ENCODE measurements at regions not wholly inside any gene's neighbourhood (a gene's known extent, or its start where the extent isn't known, plus 50 kb on each side); places are given as distances from the start of the nearest gene placed in this dataset.
"Not testable (repeated sequence)": the region's sequence is repeated elsewhere in the genome, so short reads cannot be mapped to it uniquely, and the experiment has no call there.

- H3K27me3 Mint-ChIP-seq (ENCODE audit: insufficient read depth), result no peaks in the 10 kb centered on the region
- no peak overlapping the region for H3K4me3 Mint-ChIP-seq
- H3K9me3 Mint-ChIP-seq, result no peaks in the 10 kb centered on the region
- peaks cover 40% of the 10 kb centered on the region for H3K36me3 Mint-ChIP-seq (ENCODE audit: low read depth)
- no peak overlapping the region for H3K27ac Mint-ChIP-seq
- peaks cover under 1% of the 10 kb centered on the region for H3K4me1 Mint-ChIP-seq (ENCODE audit: low read depth)
- no peak for DNase-seq (ENCODE audit: low spot score)
- intact Hi-C loops (cut with micrococcal nuclease), result no loop called here
Measured at GRCh38 chr6:144477396-144477795, 192.3 kb downstream of the UTRN start.

DNA sequence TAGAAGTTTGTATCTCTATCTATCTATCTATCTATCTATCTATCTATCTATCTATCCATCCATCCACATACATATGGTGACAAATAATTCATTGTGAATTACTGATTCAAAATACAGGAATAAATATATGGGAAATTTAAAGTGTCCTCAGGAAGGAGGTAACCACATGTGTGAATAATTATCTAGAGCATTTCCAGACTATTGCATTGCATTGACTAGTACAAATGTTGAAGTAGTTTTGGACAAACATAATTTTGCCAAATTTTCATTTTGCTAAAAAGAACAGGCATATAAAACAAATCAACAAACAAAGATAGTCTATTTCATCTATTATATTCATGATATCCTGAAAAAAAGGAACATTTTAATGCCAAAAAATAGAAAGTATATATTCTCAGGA is 192.7 kb downstream of the UTRN start:
- Mint-ChIP-seq H3K4me1 (ENCODE audit: low read depth) (peaks cover 5% of the 10 kb centered on the region), H3K27me3 (ENCODE audit: insufficient read depth) (no peaks in the 10 kb centered on the region), H3K27ac (no peak overlapping the region), H3K9me3 (no peaks in the 10 kb centered on the region), H3K4me3 (no peak overlapping the region), H3K36me3 (ENCODE audit: low read depth) (peaks cover 43% of the 10 kb centered on the region)
- intact Hi-C loops (cut with micrococcal nuclease), result no loop called here
- DNase-seq (ENCODE audit: low spot score), result no peak

GRCh38 chr6:144478483-144478882 is 193.3 kb downstream of the UTRN start:
- H3K4me3 Mint-ChIP-seq, result no peak overlapping the region
- intact Hi-C loops (cut with micrococcal nuclease), result no loop called here
- DNase-seq (ENCODE audit: low spot score), result no peak
- no peak overlapping the region for H3K27ac Mint-ChIP-seq
- peaks cover 44% of the 10 kb centered on the region for H3K36me3 Mint-ChIP-seq (ENCODE audit: low read depth)
- no peaks in the 10 kb centered on the region for H3K9me3 Mint-ChIP-seq
- H3K27me3 Mint-ChIP-seq (ENCODE audit: insufficient read depth), result no peaks in the 10 kb centered on the region
- peaks cover 11% of the 10 kb centered on the region for H3K4me1 Mint-ChIP-seq (ENCODE audit: low read depth)

- H3K27ac Mint-ChIP-seq, result no peak overlapping the region
- intact Hi-C loops (cut with micrococcal nuclease), result loop anchor here (5.0 kb wide), 1 partner anchor 1152 kb away; no protein-coding TSS in a partner anchor
- H3K27me3 Mint-ChIP-seq (ENCODE audit: insufficient read depth), result no peaks in the 10 kb centered on the region
- no peaks in the 10 kb centered on the region for H3K9me3 Mint-ChIP-seq
- H3K4me1 Mint-ChIP-seq (ENCODE audit: low read depth), result peaks cover 15% of the 10 kb centered on the region
- no peak for DNase-seq (ENCODE audit: low spot score)
- H3K36me3 Mint-ChIP-seq (ENCODE audit: low read depth), result peaks cover 39% of the 10 kb centered on the region
- no peak overlapping the region for H3K4me3 Mint-ChIP-seq
Measured at GRCh38 chr6:144479991-144480390, 194.9 kb downstream of the UTRN start.

DNA sequence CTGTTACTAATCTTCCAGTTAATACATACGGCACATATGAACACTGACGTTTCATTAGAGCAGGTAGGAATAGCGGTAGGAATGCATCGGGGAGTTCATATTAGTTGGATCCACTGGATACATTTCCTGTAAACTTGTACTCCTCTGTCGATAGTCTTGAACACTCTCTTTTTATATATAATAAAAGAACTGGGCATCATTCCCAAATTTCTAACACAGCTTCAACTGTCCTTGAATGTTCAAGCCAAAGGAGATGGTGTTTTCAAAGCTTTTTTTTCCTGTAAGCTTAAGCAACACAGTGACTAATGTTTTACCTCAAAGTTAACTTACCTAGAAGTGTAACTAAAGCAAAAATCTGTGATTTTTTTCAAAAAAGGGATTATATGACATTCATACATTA is 195.3 kb downstream of the UTRN start:
- H3K9me3 Mint-ChIP-seq, result no peaks in the 10 kb centered on the region

GRCh38 chr6:144481527-144481926 is 196.4 kb downstream of the UTRN start:
- no peak for DNase-seq (ENCODE audit: low spot score)
- Mint-ChIP-seq H3K9me3 (no peaks in the 10 kb centered on the region), H3K4me3 (no peak overlapping the region), H3K36me3 (ENCODE audit: low read depth) (peaks cover 40% of the 10 kb centered on the region), H3K27me3 (ENCODE audit: insufficient read depth) (no peaks in the 10 kb centered on the region), H3K27ac (no peak overlapping the region), H3K4me1 (ENCODE audit: low read depth) (peaks cover 15% of the 10 kb centered on the region)
- intact Hi-C loops (cut with micrococcal nuclease), result loop anchor here (5.0 kb wide), 1 partner anchor 1151 kb away; no protein-coding TSS in a partner anchor

More for the DNA sequence above, 195.3 kb downstream of the UTRN start:
- H3K27me3 Mint-ChIP-seq (ENCODE audit: insufficient read depth), result no peaks in the 10 kb centered on the region
- DNase-seq (ENCODE audit: low spot score), result no peak
- H3K27ac Mint-ChIP-seq, result no peak overlapping the region
- intact Hi-C loops (cut with micrococcal nuclease), result loop anchor here (5.0 kb wide), 1 partner anchor 1152 kb away; no protein-coding TSS in a partner anchor
- H3K36me3 Mint-ChIP-seq (ENCODE audit: low read depth), result peaks cover 40% of the 10 kb centered on the region
- peaks cover 15% of the 10 kb centered on the region for H3K4me1 Mint-ChIP-seq (ENCODE audit: low read depth)
- H3K4me3 Mint-ChIP-seq, result no peak overlapping the region

DNA sequence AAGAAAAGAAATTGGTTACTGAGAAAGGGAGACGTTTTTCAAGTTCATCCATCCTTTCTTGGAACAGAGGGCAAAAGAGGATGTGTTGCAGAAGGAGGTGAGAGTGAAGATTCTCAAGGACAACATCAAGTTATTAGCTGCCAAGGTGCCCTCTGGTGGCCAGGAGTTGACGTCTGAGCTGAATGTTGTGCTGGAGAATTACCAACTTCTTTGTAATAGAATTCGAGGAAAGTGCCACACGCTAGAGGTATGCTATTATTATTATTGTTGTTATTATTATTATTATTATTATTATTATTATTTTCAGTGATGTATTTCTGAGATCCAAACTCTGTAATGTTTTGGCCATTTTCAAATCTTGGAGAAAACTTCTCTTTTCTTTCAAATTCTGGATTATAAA is 197.0 kb downstream of the UTRN start:
- Mint-ChIP-seq H3K27ac (no peak overlapping the region), H3K4me1 (ENCODE audit: low read depth) (peaks cover 15% of the 10 kb centered on the region)

GRCh38 chr6:144485531-144485930 is 200.4 kb downstream of the UTRN start:
- no peak for DNase-seq (ENCODE audit: low spot score)
- Mint-ChIP-seq H3K4me3 (no peak overlapping the region), H3K27ac (no peak overlapping the region), H3K27me3 (ENCODE audit: insufficient read depth) (no peaks in the 10 kb centered on the region), H3K4me1 (ENCODE audit: low read depth) (peaks cover 15% of the 10 kb centered on the region), H3K9me3 (no peaks in the 10 kb centered on the region), H3K36me3 (ENCODE audit: low read depth) (peaks cover 30% of the 10 kb centered on the region)
- intact Hi-C loops (cut with micrococcal nuclease), result no loop called here

More for the DNA sequence above, 197.0 kb downstream of the UTRN start:
- Mint-ChIP-seq H3K9me3 (no peaks in the 10 kb centered on the region), H3K4me3 (no peak overlapping the region), H3K36me3 (ENCODE audit: low read depth) (peaks cover 35% of the 10 kb centered on the region), H3K27me3 (ENCODE audit: insufficient read depth) (no peaks in the 10 kb centered on the region)
- peak; percentile 48 for DNase-seq (ENCODE audit: low spot score)
- intact Hi-C loops (cut with micrococcal nuclease), result loop anchor here (1.0 to 5.0 kb wide), 8 partner anchors 137 to 1150 kb away; partner anchors contain the start of gene UTRN

GRCh38 chr6:144488590-144488989 is 203.5 kb downstream of the UTRN start:
- H3K9me3 Mint-ChIP-seq, result no peaks in the 10 kb centered on the region
- no peak for DNase-seq (ENCODE audit: low spot score)
- H3K36me3 Mint-ChIP-seq (ENCODE audit: low read depth), result peaks cover 31% of the 10 kb centered on the region
- intact Hi-C loops (cut with micrococcal nuclease), result no loop called here
- H3K27ac Mint-ChIP-seq, result no peak overlapping the region
- no peaks in the 10 kb centered on the region for H3K27me3 Mint-ChIP-seq (ENCODE audit: insufficient read depth)
- peaks cover 2% of the 10 kb centered on the region for H3K4me1 Mint-ChIP-seq (ENCODE audit: low read depth)
- H3K4me3 Mint-ChIP-seq, result no peak overlapping the region

DNA sequence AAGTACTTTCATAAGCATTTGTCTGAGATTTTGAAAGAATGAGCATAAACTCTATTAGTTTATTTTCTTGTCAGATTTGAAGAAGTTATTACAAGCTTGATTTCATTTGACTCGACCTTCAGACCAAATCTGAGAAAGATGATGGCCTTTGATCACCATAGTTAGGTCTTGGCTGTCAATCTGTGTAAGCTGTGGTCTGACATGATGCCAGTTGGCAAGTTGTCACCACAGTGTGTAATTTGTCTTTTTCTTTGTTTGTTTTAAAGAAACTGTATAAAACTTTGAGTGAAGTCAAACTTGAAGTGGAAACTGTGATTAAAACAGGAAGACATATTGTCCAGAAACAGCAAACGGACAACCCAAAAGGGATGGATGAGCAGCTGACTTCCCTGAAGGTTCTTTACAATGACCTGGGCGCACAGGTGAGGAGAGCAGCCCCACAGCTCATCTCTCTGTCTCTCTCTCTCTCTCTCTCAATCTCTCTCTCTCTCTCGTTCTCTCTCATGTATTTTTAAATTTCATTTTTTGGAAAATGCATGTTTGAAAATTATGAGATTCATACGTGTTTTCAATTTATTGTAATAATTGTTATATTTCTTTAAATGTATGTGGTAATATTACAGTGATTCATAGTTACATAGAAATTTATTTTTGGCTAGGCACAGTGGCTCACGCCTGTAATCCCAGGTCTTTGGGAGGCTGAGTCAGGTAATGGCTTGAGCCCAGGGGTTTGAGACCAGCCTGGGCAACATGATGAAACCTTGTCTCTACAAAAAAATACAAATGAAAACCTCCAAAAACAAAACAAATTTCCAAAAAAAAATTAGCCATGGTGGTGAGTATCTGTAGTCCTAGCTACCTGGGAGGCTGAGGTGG is 208.1 kb downstream of the UTRN start:
- peaks cover 13% of the 10 kb centered on the region for H3K4me1 Mint-ChIP-seq (ENCODE audit: low read depth)
- no peak overlapping the region for H3K27ac Mint-ChIP-seq
- DNase-seq (ENCODE audit: low spot score), result no peak
- no peaks in the 10 kb centered on the region for H3K27me3 Mint-ChIP-seq (ENCODE audit: insufficient read depth)
- peaks cover 39% of the 10 kb centered on the region for H3K36me3 Mint-ChIP-seq (ENCODE audit: low read depth)
- intact Hi-C loops (cut with micrococcal nuclease), result no loop called here
- no peak overlapping the region for H3K4me3 Mint-ChIP-seq
- H3K9me3 Mint-ChIP-seq, result no peaks in the 10 kb centered on the region

DNA sequence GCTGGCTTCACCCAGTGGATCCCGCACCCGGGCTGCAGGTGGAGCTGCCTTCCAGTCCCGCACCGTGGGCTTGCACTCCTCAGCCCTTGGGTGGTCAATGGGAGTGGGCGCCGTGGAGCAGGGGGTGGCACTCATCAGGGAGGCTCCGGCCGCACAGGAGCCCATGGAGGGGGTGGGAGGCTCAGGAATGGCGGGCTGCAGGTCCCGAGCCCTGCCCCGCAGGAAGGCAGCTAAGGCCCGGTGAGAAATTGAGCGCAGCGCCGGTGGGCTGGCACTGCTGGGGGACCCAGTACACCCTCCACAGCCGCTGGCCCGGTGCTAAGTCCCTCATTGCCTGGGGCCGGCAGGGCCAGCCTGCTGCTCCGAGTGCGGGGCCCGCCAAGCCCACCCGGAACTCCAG is 209.9 kb downstream of the UTRN start:
- H3K4me3 Mint-ChIP-seq; H3K27me3 Mint-ChIP-seq (ENCODE audit: insufficient read depth); DNase-seq (ENCODE audit: low spot score); H3K9me3 Mint-ChIP-seq; intact Hi-C loops (cut with micrococcal nuclease); H3K27ac Mint-ChIP-seq: not testable (repeated sequence)
- Mint-ChIP-seq H3K4me1 (ENCODE audit: low read depth) (peaks cover 19% of the 10 kb centered on the region), H3K36me3 (ENCODE audit: low read depth) (peaks cover 46% of the 10 kb centered on the region)

- intact Hi-C loops (cut with micrococcal nuclease), result no loop called here
- Mint-ChIP-seq H3K27ac (no peak overlapping the region), H3K4me1 (ENCODE audit: low read depth) (peaks cover 26% of the 10 kb centered on the region), H3K36me3 (ENCODE audit: low read depth) (peaks cover 44% of the 10 kb centered on the region), H3K4me3 (no peak overlapping the region), H3K27me3 (ENCODE audit: insufficient read depth) (no peaks in the 10 kb centered on the region), H3K9me3 (peaks cover 4% of the 10 kb centered on the region)
- DNase-seq (ENCODE audit: low spot score), result no peak
Measured at GRCh38 chr6:144497650-144498049, 212.5 kb downstream of the UTRN start.

- H3K27ac Mint-ChIP-seq, result peak overlapping the region; percentile 15
- peaks cover 69% of the 10 kb centered on the region for H3K36me3 Mint-ChIP-seq (ENCODE audit: low read depth)
- intact Hi-C loops (cut with micrococcal nuclease), result no loop called here
- no peak overlapping the region for H3K4me3 Mint-ChIP-seq
- peaks cover 26% of the 10 kb centered on the region for H3K4me1 Mint-ChIP-seq (ENCODE audit: low read depth)
- DNase-seq (ENCODE audit: low spot score), result no peak
- peaks cover 33% of the 10 kb centered on the region for H3K9me3 Mint-ChIP-seq
- H3K27me3 Mint-ChIP-seq (ENCODE audit: insufficient read depth), result no peaks in the 10 kb centered on the region
Measured at GRCh38 chr6:144500892-144501291, 215.8 kb downstream of the UTRN start.

All from activated T-helper 1 cell treated with anti-CD3 and anti-CD28 coated beads, Interleukin-12 subunit alpha, Interleukin-12 subunit beta, Interleukin-2, Interleukin-4 antibody, amounts not matched to agents 30 ng/mL and 10 ng/mL and 1 ng/mL, durations not matched to agents 14 hours and 24 hours and 36 hours (primary cell).